Epithelial cell of proximal tubule (primary cell): ENCODE measurements at regions not wholly inside any gene's neighbourhood (a gene's known extent, or its start where the extent isn't known, plus 50 kb on each side); places are given as distances from the start of the nearest gene placed in this dataset.

ENCODE experiments used
- DNase-seq: peaks from one replicate; pipeline ENCODE4 v3.0.0-alpha.2; 2011; ENCODE audit warnings: low read depth
- H3K4me3 ChIP-seq: 2 replicates; pipeline ENCODE4 v1.5.1; 2011; ENCODE audit warnings: low read depth, mild to moderate bottlenecking, low read length
- CTCF ChIP-seq: conservative IDR thresholded peaks from 2 replicates; pipeline ENCODE4 v1.5.1; 2012; ENCODE audit warnings: low read depth, mild to moderate bottlenecking, low read length

DNA sequence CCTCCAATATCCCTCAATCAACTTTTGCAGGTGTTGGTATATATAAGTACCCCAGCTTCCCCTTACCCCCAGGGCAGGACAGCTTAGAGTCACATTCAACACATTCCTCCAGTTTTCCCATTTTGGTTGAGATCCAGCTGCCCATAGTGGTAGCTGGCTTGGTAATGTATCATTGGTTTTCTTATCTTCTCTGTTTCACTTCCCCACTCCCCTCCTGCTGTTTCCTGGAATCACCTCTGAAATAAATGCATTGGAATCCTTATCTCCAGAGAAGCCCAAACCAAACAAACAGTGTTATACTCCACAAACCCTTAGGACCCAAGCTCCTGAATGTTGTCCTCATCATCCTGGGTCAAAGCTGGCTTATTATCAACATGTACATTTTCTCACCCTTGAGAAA is 184.8 kb downstream of the TMEM38B start:
- no peak for TF ChIP-seq CTCF
- H3K4me3 ChIP-seq: no peak overlapping the region
- DNase-seq: no peak

GRCh38 chr9:105880517-105880916 is 186.2 kb downstream of the TMEM38B start:
- TF ChIP-seq CTCF: no peak
- no peak for DNase-seq
- no peak overlapping the region for H3K4me3 ChIP-seq

GRCh38 chr9:105881021-105881420 is 186.7 kb downstream of the TMEM38B start:
- TF ChIP-seq CTCF: no peak
- DNase-seq: no peak
- H3K4me3 ChIP-seq: no peak overlapping the region

- DNase-seq: no peak
- H3K4me3 ChIP-seq: no peak overlapping the region
- TF ChIP-seq CTCF: peak; percentile 99
Measured at GRCh38 chr9:105881654-105882349, 187.5 kb downstream of the TMEM38B start.

DNA sequence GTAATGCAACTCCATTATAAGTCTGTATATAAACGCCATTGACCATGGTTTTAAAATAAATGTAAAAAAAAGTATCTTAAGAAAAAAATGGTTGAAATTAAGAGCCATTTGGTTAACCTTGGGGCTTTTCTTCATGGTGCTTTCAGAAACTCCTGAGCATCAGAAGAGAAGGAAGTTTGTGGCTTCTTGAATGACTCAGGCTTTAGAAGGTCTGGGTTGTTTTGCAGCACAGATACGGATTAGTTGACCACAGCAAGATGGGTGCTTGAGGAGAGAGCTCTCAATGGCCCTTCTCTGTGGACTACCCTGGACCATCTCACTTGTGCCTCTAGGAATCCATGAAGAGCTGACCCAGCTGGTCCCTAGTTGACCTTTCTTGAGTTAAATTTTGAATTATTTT is 189.5 kb downstream of the TMEM38B start:
- DNase-seq: no peak
- H3K4me3 ChIP-seq: no peak overlapping the region
- TF ChIP-seq CTCF: no peak

DNA sequence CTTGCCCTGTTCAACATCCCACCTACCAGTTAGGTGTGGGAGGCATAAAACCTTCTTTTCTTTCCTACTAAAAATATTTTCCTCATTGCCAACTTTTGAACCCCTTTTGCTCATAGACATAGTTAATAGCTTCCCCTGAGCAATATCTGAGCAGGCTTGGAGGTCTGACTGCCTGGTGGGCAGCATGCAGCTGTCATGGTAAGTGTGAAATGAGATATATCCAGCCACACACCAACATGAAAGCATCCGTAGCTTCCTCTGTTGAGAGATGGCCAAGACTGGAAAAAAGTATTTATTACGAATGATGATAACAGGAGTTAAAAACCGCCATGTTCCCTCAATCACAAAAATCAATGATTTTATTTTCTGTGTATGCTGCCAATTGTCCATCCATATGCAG is 190.1 kb downstream of the TMEM38B start:
- no peak overlapping the region for H3K4me3 ChIP-seq
- DNase-seq: no peak
- TF ChIP-seq CTCF: no peak

- TF ChIP-seq CTCF: no peak
- no peak overlapping the region for H3K4me3 ChIP-seq
Measured at GRCh38 chr9:105886136-105886535, 191.8 kb downstream of the TMEM38B start.

More at GRCh38 chr9:105886136-105886535, 191.8 kb downstream of the TMEM38B start:
- DNase-seq: no peak
